Stimulated activated naive CD8-positive, alpha-beta T cell treated with anti-CD3 and anti-CD28 coated beads, Interleukin-15, Interleukin-2, amounts not matched to agents 100 ng/mL and 50 ng/mL, for 24 hours (primary cell): ENCODE measurements at regions not wholly inside any gene's neighbourhood (a gene's known extent, or its start where the extent isn't known, plus 50 kb on each side); places are given as distances from the start of the nearest gene placed in this dataset.
"Not testable (repeated sequence)": the region's sequence is repeated elsewhere in the genome, so short reads cannot be mapped to it uniquely, and the experiment has no call there.

Source experiments
- H3K27ac Mint-ChIP-seq: one replicate; pipeline ENCODE4 v1.8.0; 2021; ENCODE audit warnings: mild to moderate bottlenecking, mixed read lengths
- H3K27me3 Mint-ChIP-seq: one replicate; pipeline ENCODE4 v1.8.0; 2021; ENCODE audit warnings: mixed read lengths
- H3K36me3 Mint-ChIP-seq: one replicate; pipeline ENCODE4 v1.8.0; 2021; ENCODE audit warnings: low read depth, mixed read lengths
- H3K4me1 Mint-ChIP-seq: one replicate; pipeline ENCODE4 v1.8.0; 2021; ENCODE audit warnings: low read depth, mixed read lengths
- H3K4me3 Mint-ChIP-seq: one replicate; pipeline ENCODE4 v1.8.0; 2021; ENCODE audit warnings: mild to moderate bottlenecking, mixed read lengths
- H3K9me3 Mint-ChIP-seq: one replicate; pipeline ENCODE4 v1.8.0; 2021; ENCODE audit warnings: mixed read lengths

GRCh38 chr6:109901976-109902375 is 76.1 kb upstream of the GPR6 start:
- H3K4me1 Mint-ChIP-seq: no peaks in the 10 kb centered on the region
- H3K36me3 Mint-ChIP-seq: no peaks in the 10 kb centered on the region
- H3K27me3 Mint-ChIP-seq: peaks cover 3% of the 10 kb centered on the region
- H3K27ac Mint-ChIP-seq: no peak overlapping the region
- H3K9me3 Mint-ChIP-seq: no peaks in the 10 kb centered on the region
- H3K4me3 Mint-ChIP-seq: no peak overlapping the region

- Mint-ChIP-seq H3K4me1 (no peaks in the 10 kb centered on the region), H3K4me3 (no peak overlapping the region), H3K27ac (no peak overlapping the region), H3K27me3 (peaks cover 3% of the 10 kb centered on the region), H3K36me3 (no peaks in the 10 kb centered on the region), H3K9me3 (no peaks in the 10 kb centered on the region)
Observed at GRCh38 chr6:109902870-109903269, 75.2 kb upstream of the GPR6 start.

- H3K4me3 Mint-ChIP-seq: no peak overlapping the region
- no peak overlapping the region for H3K27ac Mint-ChIP-seq
- H3K36me3 Mint-ChIP-seq: no peaks in the 10 kb centered on the region
- H3K27me3 Mint-ChIP-seq: peaks cover 5% of the 10 kb centered on the region
- H3K4me1 Mint-ChIP-seq: no peaks in the 10 kb centered on the region
- no peaks in the 10 kb centered on the region for H3K9me3 Mint-ChIP-seq
Observed at GRCh38 chr6:109910571-109910970, 67.5 kb upstream of the GPR6 start.

GRCh38 chr6:109912118-109912517 is 66.0 kb upstream of the GPR6 start:
- Mint-ChIP-seq H3K27ac (no peak overlapping the region), H3K4me3 (no peak overlapping the region), H3K27me3 (peaks cover 5% of the 10 kb centered on the region), H3K36me3 (no peaks in the 10 kb centered on the region), H3K9me3 (no peaks in the 10 kb centered on the region), H3K4me1 (no peaks in the 10 kb centered on the region)

- Mint-ChIP-seq H3K36me3 (no peaks in the 10 kb centered on the region), H3K4me1 (no peaks in the 10 kb centered on the region), H3K9me3 (no peaks in the 10 kb centered on the region), H3K27ac (no peak overlapping the region), H3K4me3 (no peak overlapping the region), H3K27me3 (peaks cover 5% of the 10 kb centered on the region)
Observed at GRCh38 chr6:109912952-109913351, 65.2 kb upstream of the GPR6 start.

- not testable (repeated sequence) for H3K36me3 Mint-ChIP-seq, H3K27ac Mint-ChIP-seq, H3K27me3 Mint-ChIP-seq, H3K4me1 Mint-ChIP-seq, H3K4me3 Mint-ChIP-seq, H3K9me3 Mint-ChIP-seq
Observed at GRCh38 chr6:109915748-109916147, 62.4 kb upstream of the GPR6 start.

GRCh38 chr6:109916759-109917158 is 61.4 kb upstream of the GPR6 start:
- Mint-ChIP-seq H3K4me3 (no peak overlapping the region), H3K36me3 (no peaks in the 10 kb centered on the region), H3K27ac (no peak overlapping the region), H3K4me1 (no peaks in the 10 kb centered on the region), H3K27me3 (peaks cover 1% of the 10 kb centered on the region), H3K9me3 (no peaks in the 10 kb centered on the region)

- no peaks in the 10 kb centered on the region for H3K4me1 Mint-ChIP-seq
- H3K36me3 Mint-ChIP-seq: no peaks in the 10 kb centered on the region
- H3K27ac Mint-ChIP-seq: no peak overlapping the region
- no peak overlapping the region for H3K4me3 Mint-ChIP-seq
- H3K9me3 Mint-ChIP-seq: no peaks in the 10 kb centered on the region
- H3K27me3 Mint-ChIP-seq: peaks cover 4% of the 10 kb centered on the region
Observed at GRCh38 chr6:109918227-109918626, 59.9 kb upstream of the GPR6 start.

- Mint-ChIP-seq H3K36me3 (no peaks in the 10 kb centered on the region), H3K9me3 (no peaks in the 10 kb centered on the region), H3K4me1 (no peaks in the 10 kb centered on the region), H3K27ac (no peak overlapping the region), H3K27me3 (peaks cover 8% of the 10 kb centered on the region), H3K4me3 (no peak overlapping the region)
Observed at GRCh38 chr6:109920911-109921310, 57.2 kb upstream of the GPR6 start.

GRCh38 chr6:109922851-109923250 is 55.3 kb upstream of the GPR6 start:
- Mint-ChIP-seq H3K9me3 (no peaks in the 10 kb centered on the region), H3K36me3 (no peaks in the 10 kb centered on the region), H3K27ac (no peak overlapping the region), H3K27me3 (peaks cover 8% of the 10 kb centered on the region), H3K4me3 (no peak overlapping the region), H3K4me1 (no peaks in the 10 kb centered on the region)

GRCh38 chr6:109925075-109925474 is 53.0 kb upstream of the GPR6 start:
- H3K27ac Mint-ChIP-seq: no peak overlapping the region
- no peak overlapping the region for H3K4me3 Mint-ChIP-seq
- no peaks in the 10 kb centered on the region for H3K36me3 Mint-ChIP-seq
- no peaks in the 10 kb centered on the region for H3K9me3 Mint-ChIP-seq
- H3K4me1 Mint-ChIP-seq: no peaks in the 10 kb centered on the region
- peaks cover 8% of the 10 kb centered on the region for H3K27me3 Mint-ChIP-seq

GRCh38 chr6:109927052-109927451 is 51.1 kb upstream of the GPR6 start:
- no peaks in the 10 kb centered on the region for H3K4me1 Mint-ChIP-seq
- H3K36me3 Mint-ChIP-seq: no peaks in the 10 kb centered on the region
- H3K27ac Mint-ChIP-seq: no peak overlapping the region
- H3K4me3 Mint-ChIP-seq: no peak overlapping the region
- peaks cover 4% of the 10 kb centered on the region for H3K27me3 Mint-ChIP-seq
- no peaks in the 10 kb centered on the region for H3K9me3 Mint-ChIP-seq
